HAP-1 (cell line): ENCODE measurements at regions not wholly inside any gene's neighbourhood (a gene's known extent, or its start where the extent isn't known, plus 50 kb on each side); places are given as distances from the start of the nearest gene placed in this dataset.

ENCODE experiments used
- DNase-seq, 2 experiments: peaks; one replicate each; pipeline ENCODE4 v3.0.0-alpha.2; 2016 to 2020; ENCODE audit warnings: low spot score in 2 of 2
- H3K27me3 ChIP-seq: fragments of 250-450 bp; sonication (Bioruptor Pico); 2 replicates; pipeline ENCODE4 v1.5.1; 2020; ENCODE audit warnings: low read depth, mild to moderate bottlenecking, moderate library complexity
- H3K36me3 ChIP-seq: fragments of 250-450 bp; sonication (Bioruptor Pico); replicated peaks from 2 replicates; pipeline ENCODE4 v1.5.1; 2020; ENCODE audit warnings: mild to moderate bottlenecking
- H3K4me1 ChIP-seq: fragments of 250-450 bp; sonication (Bioruptor Pico); 2 replicates; pipeline ENCODE4 v1.5.1; 2020; ENCODE audit warnings: mild to moderate bottlenecking
- H3K4me3 ChIP-seq: fragments of 250-450 bp; sonication (Bioruptor Pico); 2 replicates; pipeline ENCODE4 v1.5.1; 2020; ENCODE audit warnings: mild to moderate bottlenecking, moderate library complexity
- H3K9me3 ChIP-seq: fragments of 250-450 bp; sonication (Bioruptor Pico); 2 replicates; pipeline ENCODE4 v1.5.1; 2020; ENCODE audit warnings: mild to moderate bottlenecking, moderate library complexity
- in situ Hi-C: fragments of 300-500 bp; cut with MboI; formaldehyde crosslinking; loops from 3 replicates; pipeline ENCODE4 v1.14.3; 2020; ENCODE audit warnings: low sequenced_read_pairs, inconsistent platforms, mixed read lengths

DNA sequence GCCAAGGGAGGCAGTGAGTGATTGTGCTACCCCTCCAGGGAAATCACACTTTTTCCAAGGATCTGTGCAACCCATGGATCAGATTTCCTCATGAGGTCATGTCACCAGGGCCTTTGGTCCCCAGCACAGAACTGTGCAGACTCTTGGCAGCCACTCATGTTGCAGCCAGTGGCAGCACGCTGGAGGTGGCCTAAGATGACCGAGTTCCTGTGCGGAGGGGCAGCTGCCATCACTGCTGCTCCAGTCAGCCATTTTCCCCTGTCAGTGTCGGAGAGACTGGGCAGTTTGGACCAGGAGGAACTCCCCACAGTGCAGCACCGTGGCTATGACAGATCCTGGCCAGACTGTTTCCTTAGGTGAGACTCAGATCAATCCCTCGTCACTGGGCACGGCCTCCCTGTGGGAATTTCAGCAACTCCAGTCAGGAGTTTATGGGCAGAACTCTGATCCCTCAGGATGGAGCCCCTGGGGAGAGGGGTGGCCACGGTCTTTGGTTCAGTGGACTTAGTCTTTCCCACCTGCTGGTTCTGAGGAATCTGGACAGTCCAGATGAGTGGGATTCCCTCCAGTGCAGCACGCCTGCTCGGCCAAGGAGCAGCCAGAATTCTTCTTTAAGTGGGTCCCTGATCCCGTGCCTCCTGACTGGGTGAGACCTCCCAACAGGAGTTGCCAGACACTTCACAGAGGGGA, 194.6 kb upstream of the CARD18 start:
- DNase-seq: no peak
- Histone ChIP-seq H3K4me1 (no peaks in the 10 kb centered on the region), H3K36me3 (no peaks in the 10 kb centered on the region), H3K27me3 (no peaks in the 10 kb centered on the region), H3K4me3 (no peak overlapping the region), H3K9me3 (no peaks in the 10 kb centered on the region)
- in situ Hi-C loops: no loop called here

DNA sequence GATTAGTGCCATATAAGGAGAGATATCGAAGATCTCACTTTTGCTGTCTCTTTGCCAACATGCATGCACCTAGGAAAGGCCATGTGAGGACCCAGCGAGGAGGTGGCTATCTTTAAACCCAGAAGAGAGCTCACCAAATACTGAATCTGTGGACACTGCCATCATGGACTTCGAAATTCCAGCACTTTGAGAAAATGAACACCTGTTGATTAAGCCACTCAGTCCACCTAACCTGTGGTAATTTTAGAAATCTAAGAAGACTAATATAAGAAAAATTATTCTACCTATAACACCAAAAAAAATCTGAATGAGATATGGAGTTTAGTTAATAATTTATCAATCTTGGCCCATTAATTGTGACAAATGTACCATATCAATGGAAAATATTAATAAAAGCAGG, 193.6 kb upstream of the CARD18 start:
- in situ Hi-C loops: no loop called here
- H3K9me3 ChIP-seq: no peaks in the 10 kb centered on the region
- no peak for DNase-seq
- H3K4me1 ChIP-seq: no peaks in the 10 kb centered on the region
- no peak overlapping the region for H3K4me3 ChIP-seq
- H3K27me3 ChIP-seq: no peaks in the 10 kb centered on the region
- no peaks in the 10 kb centered on the region for H3K36me3 ChIP-seq

DNA sequence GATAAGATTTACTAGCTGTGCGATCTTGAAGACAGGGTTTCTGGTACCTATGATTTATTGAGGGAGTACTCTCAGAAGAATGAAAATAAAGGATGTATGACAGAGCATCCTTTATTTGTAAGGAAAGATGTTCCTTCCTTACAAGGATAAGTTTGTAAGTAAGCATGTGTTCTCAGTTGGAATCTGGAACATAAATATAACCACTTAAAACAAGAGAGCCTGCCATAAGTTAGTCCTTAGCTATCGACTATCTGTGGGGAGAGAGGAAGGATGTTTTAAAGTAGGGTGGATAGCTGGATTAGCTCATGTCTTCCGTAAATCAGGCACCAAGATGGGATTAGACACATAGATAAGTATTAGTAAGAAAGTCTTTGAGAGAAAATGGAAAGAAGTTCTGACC, 192.6 kb upstream of the CARD18 start:
- in situ Hi-C loops: no loop called here
- no peak overlapping the region for H3K4me3 ChIP-seq
- no peaks in the 10 kb centered on the region for H3K9me3 ChIP-seq
- no peaks in the 10 kb centered on the region for H3K36me3 ChIP-seq
- no peak for DNase-seq
- H3K27me3 ChIP-seq: no peaks in the 10 kb centered on the region
- no peaks in the 10 kb centered on the region for H3K4me1 ChIP-seq

DNA sequence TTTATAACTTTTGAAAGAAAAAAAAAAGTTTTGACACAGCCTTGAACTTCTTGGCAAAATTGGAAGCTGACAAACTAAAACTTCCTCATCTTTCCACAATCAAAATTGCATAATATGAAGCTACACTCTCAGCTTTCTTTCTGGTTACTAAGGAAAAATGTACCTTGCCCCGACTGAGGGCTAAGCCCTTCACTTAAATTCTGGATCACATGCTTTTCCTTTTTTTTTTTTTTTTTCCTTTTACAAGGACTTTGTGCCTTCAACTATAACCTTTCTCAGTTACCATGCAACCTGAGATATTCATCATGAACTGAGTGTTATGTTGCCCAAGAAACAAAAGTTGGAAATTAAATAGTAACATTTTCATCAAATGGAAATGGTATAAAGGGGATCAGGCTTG, 188.5 kb upstream of the CARD18 start:
- Histone ChIP-seq H3K27me3 (no peaks in the 10 kb centered on the region), H3K9me3 (no peaks in the 10 kb centered on the region), H3K36me3 (no peaks in the 10 kb centered on the region), H3K4me1 (no peaks in the 10 kb centered on the region), H3K4me3 (no peak overlapping the region)
- no peak for DNase-seq
- in situ Hi-C loops: no loop called here

DNA sequence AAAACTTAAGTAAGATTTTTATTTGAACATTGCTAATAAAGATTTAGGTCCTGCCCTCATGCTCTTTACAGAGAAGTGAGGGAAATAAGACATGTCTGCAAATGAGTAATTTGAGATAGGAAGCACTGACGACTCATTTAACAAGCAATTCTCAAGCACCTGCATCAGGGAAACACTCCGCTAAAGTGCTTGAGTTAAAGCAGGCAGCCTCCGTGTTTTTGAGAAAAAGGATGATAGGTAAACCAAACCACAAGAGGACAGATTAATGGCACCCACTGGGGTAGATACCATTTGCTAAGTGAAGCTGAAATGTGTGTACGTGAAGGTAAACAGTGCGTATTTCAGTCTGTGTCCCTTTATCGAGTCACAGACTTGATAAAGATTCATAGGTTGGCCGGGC, 184.6 kb upstream of the CARD18 start:
- Histone ChIP-seq H3K9me3 (no peaks in the 10 kb centered on the region), H3K36me3 (no peaks in the 10 kb centered on the region), H3K4me3 (no peak overlapping the region), H3K27me3 (no peaks in the 10 kb centered on the region), H3K4me1 (no peaks in the 10 kb centered on the region)
- no peak for DNase-seq
- in situ Hi-C loops: no loop called here

DNA sequence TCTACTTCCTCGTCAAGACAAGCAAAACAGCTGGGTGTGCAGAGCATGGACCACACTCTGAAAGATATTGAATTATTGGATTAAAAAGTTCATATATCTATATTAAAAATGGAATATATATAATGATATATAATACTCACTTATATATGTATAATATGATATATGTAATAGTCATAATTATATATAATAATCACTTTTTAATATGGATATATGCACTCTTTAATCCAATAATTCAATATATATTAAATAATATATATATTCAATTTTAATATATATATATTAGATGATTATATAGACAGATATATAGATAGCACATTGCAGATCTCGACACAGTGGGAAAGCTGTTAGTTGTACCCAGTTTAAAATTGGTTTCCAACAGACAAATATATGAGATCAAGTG, 182.1 kb upstream of the CARD18 start:
- in situ Hi-C loops: no loop called here

DNA sequence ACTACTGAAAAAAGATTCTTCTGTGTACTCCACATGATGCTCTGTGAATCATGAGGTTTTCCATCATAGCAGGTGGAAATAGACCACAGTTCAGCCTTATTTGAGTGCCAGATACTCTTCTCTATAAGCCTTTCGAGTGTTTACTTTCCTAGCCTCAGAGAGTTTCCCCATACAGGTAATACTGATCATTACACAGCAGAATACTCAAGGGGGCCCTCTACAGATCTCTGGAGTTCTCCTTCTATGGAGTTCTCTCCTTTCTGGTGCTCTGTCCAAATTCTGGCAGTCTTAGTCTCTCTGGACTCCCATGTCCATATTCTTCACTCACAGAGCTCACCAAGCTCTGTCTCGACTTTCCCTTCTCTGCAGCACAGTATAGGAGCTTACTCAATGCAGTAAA, 175.7 kb upstream of the CARD18 start:
- Histone ChIP-seq H3K4me1 (no peaks in the 10 kb centered on the region), H3K36me3 (no peaks in the 10 kb centered on the region), H3K27me3 (no peaks in the 10 kb centered on the region), H3K9me3 (no peaks in the 10 kb centered on the region), H3K4me3 (no peak overlapping the region)
- in situ Hi-C loops: no loop called here
- DNase-seq: no peak

More for the DNA sequence above, 182.1 kb upstream of the CARD18 start:
- H3K27me3 ChIP-seq: no peaks in the 10 kb centered on the region
- no peaks in the 10 kb centered on the region for H3K9me3 ChIP-seq
- no peak for DNase-seq
- H3K4me1 ChIP-seq: no peaks in the 10 kb centered on the region
- no peaks in the 10 kb centered on the region for H3K36me3 ChIP-seq
- no peak overlapping the region for H3K4me3 ChIP-seq

DNA sequence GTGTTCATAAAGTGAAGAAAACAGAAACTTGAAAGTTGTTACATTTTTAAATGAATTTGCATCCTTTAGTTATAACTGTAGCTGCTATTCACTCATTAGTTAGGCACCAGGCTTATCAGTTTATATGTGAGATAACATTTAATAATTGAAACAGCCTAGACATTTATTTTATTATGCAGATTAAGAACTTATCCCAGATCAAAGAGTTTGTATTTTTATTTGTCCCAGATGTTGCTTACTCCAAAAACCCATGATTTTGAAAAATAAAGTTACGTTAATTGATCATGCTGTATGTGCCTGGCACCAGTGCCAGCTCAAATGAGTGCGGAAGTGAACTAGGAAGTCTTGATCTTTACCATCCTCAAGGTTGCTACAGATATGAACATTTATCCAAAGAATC, 172.7 kb upstream of the CARD18 start:
- Histone ChIP-seq H3K4me3 (no peak overlapping the region), H3K4me1 (no peaks in the 10 kb centered on the region), H3K36me3 (no peaks in the 10 kb centered on the region), H3K27me3 (no peaks in the 10 kb centered on the region), H3K9me3 (no peaks in the 10 kb centered on the region)
- no peak for DNase-seq
- in situ Hi-C loops: no loop called here

DNA sequence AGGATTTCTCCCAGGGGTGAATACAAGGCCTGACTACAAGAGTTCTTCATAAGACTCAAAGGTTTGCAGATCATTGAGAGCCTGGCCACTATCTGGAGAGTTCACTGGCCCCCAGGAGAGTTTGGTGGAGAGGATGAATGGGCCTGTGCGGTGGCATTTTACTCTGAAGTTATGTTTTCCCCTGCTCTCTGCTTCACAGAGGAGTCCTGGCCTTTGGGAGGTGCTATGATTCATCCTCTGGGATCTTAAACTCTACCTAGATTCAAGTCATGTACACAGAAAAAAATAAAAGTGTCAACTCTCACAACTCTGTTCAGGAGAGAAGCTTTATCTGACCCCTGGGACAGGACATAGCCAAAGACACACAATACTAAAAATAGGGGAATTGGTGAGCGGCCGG, 159.1 kb upstream of the CARD18 start:
- H3K9me3 ChIP-seq: no peaks in the 10 kb centered on the region
- no peak for DNase-seq
- in situ Hi-C loops: no loop called here
- no peaks in the 10 kb centered on the region for H3K4me1 ChIP-seq
- H3K4me3 ChIP-seq: no peak overlapping the region
- no peaks in the 10 kb centered on the region for H3K27me3 ChIP-seq
- no peaks in the 10 kb centered on the region for H3K36me3 ChIP-seq

DNA sequence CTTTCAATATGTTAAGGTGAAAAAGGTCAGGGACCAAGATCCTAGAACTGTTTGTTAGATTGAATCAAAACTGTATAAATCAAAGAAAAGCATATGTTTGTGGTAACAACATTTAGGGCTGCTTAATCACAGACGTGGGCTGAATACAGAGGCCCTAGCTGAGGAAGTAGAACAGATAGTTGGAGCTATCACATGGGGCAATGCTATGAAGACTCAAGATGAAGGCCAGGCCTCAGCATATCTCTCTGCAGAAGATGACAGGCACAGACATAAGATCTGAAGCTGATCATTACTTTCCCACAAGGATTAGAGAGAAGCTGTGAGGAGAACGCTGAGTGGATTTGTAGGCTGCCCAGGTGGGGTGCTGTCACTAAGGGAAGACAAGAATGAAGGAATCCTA, 158.6 kb upstream of the CARD18 start:
- Histone ChIP-seq H3K4me3 (no peak overlapping the region), H3K4me1 (no peaks in the 10 kb centered on the region), H3K9me3 (no peaks in the 10 kb centered on the region), H3K27me3 (no peaks in the 10 kb centered on the region), H3K36me3 (no peaks in the 10 kb centered on the region)
- DNase-seq: no peak
- in situ Hi-C loops: no loop called here

DNA sequence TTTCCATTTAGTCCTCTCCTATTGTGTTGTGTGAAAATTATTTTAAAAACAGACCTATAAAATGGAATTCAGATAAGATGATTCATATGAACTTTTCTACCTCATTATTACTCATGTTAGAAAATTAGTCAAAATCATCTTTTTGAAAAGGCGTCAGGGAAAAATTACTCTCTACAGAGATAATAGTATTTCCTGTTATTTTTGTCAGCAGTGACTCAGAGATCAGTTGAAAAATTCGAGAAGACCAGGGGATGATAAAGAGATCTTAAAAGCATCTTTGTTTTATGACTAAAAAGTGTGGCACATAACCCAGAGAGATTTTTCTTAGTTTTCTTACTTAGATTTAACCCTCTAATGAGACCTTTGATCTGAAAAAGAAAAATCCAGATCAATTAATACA, 157.9 kb upstream of the CARD18 start:
- DNase-seq: no peak
- Histone ChIP-seq H3K9me3 (no peaks in the 10 kb centered on the region), H3K4me3 (no peak overlapping the region), H3K27me3 (no peaks in the 10 kb centered on the region), H3K4me1 (no peaks in the 10 kb centered on the region), H3K36me3 (no peaks in the 10 kb centered on the region)
- in situ Hi-C loops: no loop called here

DNA sequence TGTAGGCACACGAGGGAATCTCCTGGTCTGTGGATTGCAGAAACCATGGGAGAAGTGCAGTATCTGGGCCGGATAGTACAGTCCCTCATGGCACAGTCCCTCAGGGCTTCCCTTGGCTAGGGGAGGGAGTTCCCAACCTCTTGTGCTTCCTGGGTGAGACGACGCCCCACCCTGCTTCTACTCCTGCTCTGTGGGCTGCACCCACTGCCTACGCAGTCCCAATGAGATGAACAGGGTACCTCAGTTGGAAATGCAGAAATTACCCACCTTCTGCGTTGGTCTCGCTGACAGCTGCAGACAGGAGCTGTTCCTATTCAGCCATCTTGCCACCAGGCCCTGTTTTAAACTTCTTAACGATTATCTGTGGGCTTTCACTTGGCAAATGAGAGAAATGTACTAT, 157.2 kb upstream of the CARD18 start:
- DNase-seq: no peak
- Histone ChIP-seq H3K27me3 (no peaks in the 10 kb centered on the region), H3K4me1 (no peaks in the 10 kb centered on the region), H3K9me3 (no peaks in the 10 kb centered on the region), H3K4me3 (no peak overlapping the region), H3K36me3 (no peaks in the 10 kb centered on the region)
- in situ Hi-C loops: no loop called here

DNA sequence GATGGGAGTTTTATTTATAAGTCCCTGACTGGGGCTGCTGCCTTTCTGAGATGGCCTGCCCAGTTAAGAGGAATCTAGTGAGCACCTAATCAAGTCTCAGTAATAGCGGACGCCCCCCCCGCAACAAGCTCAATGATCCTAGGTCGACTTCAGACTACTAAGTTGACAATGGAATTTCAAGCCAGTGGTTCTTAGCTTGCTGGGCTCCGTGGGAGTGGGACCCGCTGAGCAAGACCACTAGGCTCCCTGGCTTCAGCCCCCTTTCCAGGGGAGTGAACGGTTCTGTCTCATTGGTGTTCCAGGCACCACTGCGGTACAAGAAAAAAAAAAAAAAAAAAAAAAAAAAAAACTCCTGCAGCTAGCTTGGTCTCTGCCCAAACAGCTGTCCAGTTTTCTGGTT, 156.8 kb upstream of the CARD18 start:
- no peaks in the 10 kb centered on the region for H3K4me1 ChIP-seq
- H3K4me3 ChIP-seq: no peak overlapping the region
- DNase-seq: no peak
- no peaks in the 10 kb centered on the region for H3K9me3 ChIP-seq
- no peaks in the 10 kb centered on the region for H3K36me3 ChIP-seq
- in situ Hi-C loops: no loop called here
- no peaks in the 10 kb centered on the region for H3K27me3 ChIP-seq

DNA sequence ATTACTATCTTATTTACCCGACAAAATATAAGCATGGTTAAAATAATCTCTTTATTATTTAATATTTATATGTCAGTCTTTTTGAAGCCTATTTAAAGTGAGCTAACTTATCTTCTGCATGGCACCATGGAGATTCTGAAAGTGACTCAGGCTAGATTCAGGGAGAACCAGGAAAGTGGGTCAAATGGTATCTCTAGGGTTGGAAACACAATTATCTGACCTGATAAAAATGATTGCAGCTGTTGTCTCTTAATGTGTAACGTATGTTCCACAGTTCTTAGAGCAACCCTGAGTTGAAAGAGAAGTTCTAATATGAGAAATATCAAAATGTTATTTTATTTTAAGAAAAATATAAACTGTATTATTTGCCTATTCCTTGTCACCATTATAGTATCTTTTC, 143.1 kb upstream of the CARD18 start:
- H3K36me3 ChIP-seq: no peaks in the 10 kb centered on the region
- H3K9me3 ChIP-seq: no peaks in the 10 kb centered on the region
- H3K27me3 ChIP-seq: no peaks in the 10 kb centered on the region
- no peak overlapping the region for H3K4me3 ChIP-seq
- H3K4me1 ChIP-seq: no peaks in the 10 kb centered on the region
- in situ Hi-C loops: no loop called here
- no peak for DNase-seq

DNA sequence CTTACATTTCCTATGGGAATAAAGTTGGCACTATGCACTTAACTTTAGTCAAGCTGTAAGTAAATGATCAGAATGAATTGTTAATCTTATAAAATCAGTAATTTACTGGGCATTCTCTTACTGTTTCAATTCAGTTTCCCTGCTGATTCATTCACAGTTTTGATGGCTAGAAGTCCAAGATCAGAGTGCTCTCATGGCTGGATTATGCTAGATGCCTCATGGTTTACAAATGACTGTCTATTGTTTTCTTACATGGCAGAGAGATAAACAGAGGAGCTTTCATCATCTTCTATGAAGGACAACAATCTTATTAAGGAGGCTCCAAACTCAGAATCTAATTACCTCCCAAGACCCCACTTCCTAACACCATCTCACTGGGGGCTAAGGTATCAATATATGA, 135.1 kb upstream of the CARD18 start:
- in situ Hi-C loops: no loop called here
- Histone ChIP-seq H3K9me3 (no peaks in the 10 kb centered on the region), H3K27me3 (no peaks in the 10 kb centered on the region), H3K4me1 (no peaks in the 10 kb centered on the region), H3K4me3 (no peak overlapping the region), H3K36me3 (no peaks in the 10 kb centered on the region)
- no peak for DNase-seq
